ENCODE measurements at regions not wholly inside any gene's neighbourhood (a gene's known extent, or its start where the extent isn't known, plus 50 kb on each side); places are given as distances from the start of the nearest gene placed in this dataset.

- WGBS (ENCODE audit: insufficient coverage) = no CpG with 5 or more reads among the region's 3 CpGs
- no peaks in the 10 kb centered on the region for H3K27me3 ChIP-seq (ENCODE audit: control insufficient read depth, insufficient read depth, low read length)
- peaks cover 3% of the 10 kb centered on the region for H3K4me1 ChIP-seq (ENCODE audit: control insufficient read depth, insufficient read depth, low read length)
- no peak overlapping the region for H3K4me3 ChIP-seq (ENCODE audit: low read length)
- no peak for DNase-seq
- no peaks in the 10 kb centered on the region for H3K36me3 ChIP-seq (ENCODE audit: control insufficient read depth, insufficient read depth, low read length)
- H3K9me3 ChIP-seq (replicated peaks; ENCODE audit: control insufficient read depth, low read depth, low read length) = no peaks in the 10 kb centered on the region
- H3K27ac ChIP-seq (ENCODE audit: low read length) = no peak overlapping the region
These were observed 165.2 kb downstream of the MREG start for GRCh38 chr2:215848146-215848545.

GRCh38 chr2:215847718-215848117 lies 165.6 kb downstream of the MREG start:
- H3K9me3 ChIP-seq (replicated peaks; ENCODE audit: control insufficient read depth, low read depth, low read length) = no peaks in the 10 kb centered on the region
- H3K4me1 ChIP-seq (ENCODE audit: control insufficient read depth, insufficient read depth, low read length) = peaks cover 3% of the 10 kb centered on the region
- DNase-seq = no peak
- H3K36me3 ChIP-seq (ENCODE audit: control insufficient read depth, insufficient read depth, low read length) = no peaks in the 10 kb centered on the region
- 92% methylated on average over 5 of the region's 6 CpGs for WGBS (ENCODE audit: insufficient coverage)
- no peaks in the 10 kb centered on the region for H3K27me3 ChIP-seq (ENCODE audit: control insufficient read depth, insufficient read depth, low read length)
- H3K4me3 ChIP-seq (ENCODE audit: low read length) = no peak overlapping the region
- no peak overlapping the region for H3K27ac ChIP-seq (ENCODE audit: low read length)

GRCh38 chr2:215847056-215847455 lies 166.3 kb downstream of the MREG start:
- WGBS (ENCODE audit: insufficient coverage) = 68% methylated on average over 2 of the region's 3 CpGs
- peaks cover 3% of the 10 kb centered on the region for H3K4me1 ChIP-seq (ENCODE audit: control insufficient read depth, insufficient read depth, low read length)
- DNase-seq = no peak

GRCh38 chr2:215845839-215846586 lies 167.3 kb downstream of the MREG start:
- no peak overlapping the region for H3K27ac ChIP-seq (ENCODE audit: low read length)
- 51% methylated on average over 3 of the region's 8 CpGs for WGBS (ENCODE audit: insufficient coverage)
- DNase-seq = no peak

More at GRCh38 chr2:215847056-215847455, 166.3 kb downstream of the MREG start:
- Histone ChIP-seq H3K36me3 (ENCODE audit: control insufficient read depth, insufficient read depth, low read length) (no peaks in the 10 kb centered on the region), H3K9me3 (replicated peaks; ENCODE audit: control insufficient read depth, low read depth, low read length) (no peaks in the 10 kb centered on the region), H3K27me3 (ENCODE audit: control insufficient read depth, insufficient read depth, low read length) (no peaks in the 10 kb centered on the region), H3K4me3 (ENCODE audit: low read length) (no peak overlapping the region), H3K27ac (ENCODE audit: low read length) (no peak overlapping the region)

GRCh38 chr2:215843579-215843978 lies 169.8 kb downstream of the MREG start:
- no peak for DNase-seq
- Histone ChIP-seq H3K4me3 (ENCODE audit: low read length) (no peak overlapping the region), H3K9me3 (replicated peaks; ENCODE audit: control insufficient read depth, low read depth, low read length) (no peaks in the 10 kb centered on the region), H3K36me3 (ENCODE audit: control insufficient read depth, insufficient read depth, low read length) (no peaks in the 10 kb centered on the region), H3K27ac (ENCODE audit: low read length) (no peak overlapping the region), H3K27me3 (ENCODE audit: control insufficient read depth, insufficient read depth, low read length) (no peaks in the 10 kb centered on the region), H3K4me1 (ENCODE audit: control insufficient read depth, insufficient read depth, low read length) (peaks cover 8% of the 10 kb centered on the region)
- WGBS (ENCODE audit: insufficient coverage) = no CpG with 5 or more reads among the region's 4 CpGs

More at GRCh38 chr2:215845839-215846586, 167.3 kb downstream of the MREG start:
- no peaks in the 10 kb centered on the region for H3K36me3 ChIP-seq (ENCODE audit: control insufficient read depth, insufficient read depth, low read length)
- no peaks in the 10 kb centered on the region for H3K27me3 ChIP-seq (ENCODE audit: control insufficient read depth, insufficient read depth, low read length)
- no peaks in the 10 kb centered on the region for H3K9me3 ChIP-seq (replicated peaks; ENCODE audit: control insufficient read depth, low read depth, low read length)
- H3K4me3 ChIP-seq (ENCODE audit: low read length) = no peak overlapping the region
- H3K4me1 ChIP-seq (ENCODE audit: control insufficient read depth, insufficient read depth, low read length) = peaks cover 3% of the 10 kb centered on the region

- Histone ChIP-seq H3K4me1 (ENCODE audit: control insufficient read depth, insufficient read depth, low read length) (peaks cover 8% of the 10 kb centered on the region), H3K9me3 (replicated peaks; ENCODE audit: control insufficient read depth, low read depth, low read length) (no peaks in the 10 kb centered on the region), H3K27me3 (ENCODE audit: control insufficient read depth, insufficient read depth, low read length) (no peaks in the 10 kb centered on the region), H3K27ac (ENCODE audit: low read length) (no peak overlapping the region), H3K4me3 (ENCODE audit: low read length) (no peak overlapping the region), H3K36me3 (ENCODE audit: control insufficient read depth, insufficient read depth, low read length) (no peaks in the 10 kb centered on the region)
- DNase-seq = no peak
- WGBS (ENCODE audit: insufficient coverage) = 57% methylated on average over 3 of the region's 5 CpGs
These were observed 172.1 kb downstream of the MREG start for GRCh38 chr2:215841175-215841816.

GRCh38 chr2:215839816-215840215 lies 173.5 kb downstream of the MREG start:
- Histone ChIP-seq H3K27me3 (ENCODE audit: control insufficient read depth, insufficient read depth, low read length) (no peaks in the 10 kb centered on the region), H3K27ac (ENCODE audit: low read length) (no peak overlapping the region), H3K9me3 (replicated peaks; ENCODE audit: control insufficient read depth, low read depth, low read length) (no peaks in the 10 kb centered on the region), H3K36me3 (ENCODE audit: control insufficient read depth, insufficient read depth, low read length) (no peaks in the 10 kb centered on the region), H3K4me1 (ENCODE audit: control insufficient read depth, insufficient read depth, low read length) (peaks cover 8% of the 10 kb centered on the region), H3K4me3 (ENCODE audit: low read length) (no peak overlapping the region)
- WGBS (ENCODE audit: insufficient coverage) = 75% methylated on average over 3 of the region's 4 CpGs
- DNase-seq = no peak

- Histone ChIP-seq H3K4me3 (ENCODE audit: low read length) (no peak overlapping the region), H3K9me3 (replicated peaks; ENCODE audit: control insufficient read depth, low read depth, low read length) (no peaks in the 10 kb centered on the region), H3K4me1 (ENCODE audit: control insufficient read depth, insufficient read depth, low read length) (peaks cover 8% of the 10 kb centered on the region), H3K27me3 (ENCODE audit: control insufficient read depth, insufficient read depth, low read length) (no peaks in the 10 kb centered on the region), H3K36me3 (ENCODE audit: control insufficient read depth, insufficient read depth, low read length) (no peaks in the 10 kb centered on the region), H3K27ac (ENCODE audit: low read length) (no peak overlapping the region)
- no CpG with 5 or more reads among the region's 1 CpG for WGBS (ENCODE audit: insufficient coverage)
- DNase-seq = peak; percentile 51
These were observed 174.0 kb downstream of the MREG start for GRCh38 chr2:215839309-215839708.

- H3K9me3 ChIP-seq (replicated peaks; ENCODE audit: control insufficient read depth, low read depth, low read length) = no peaks in the 10 kb centered on the region
- H3K36me3 ChIP-seq (ENCODE audit: control insufficient read depth, insufficient read depth, low read length) = no peaks in the 10 kb centered on the region
- no peak for DNase-seq
- no peak overlapping the region for H3K4me3 ChIP-seq (ENCODE audit: low read length)
- no peak overlapping the region for H3K27ac ChIP-seq (ENCODE audit: low read length)
- WGBS (ENCODE audit: insufficient coverage) = no CpG with 5 or more reads among the region's 4 CpGs
- H3K27me3 ChIP-seq (ENCODE audit: control insufficient read depth, insufficient read depth, low read length) = no peaks in the 10 kb centered on the region
- peaks cover 8% of the 10 kb centered on the region for H3K4me1 ChIP-seq (ENCODE audit: control insufficient read depth, insufficient read depth, low read length)
These were observed 176.5 kb downstream of the MREG start for GRCh38 chr2:215836881-215837280.

- Histone ChIP-seq H3K4me3 (ENCODE audit: low read length) (no peak overlapping the region), H3K27ac (ENCODE audit: low read length) (no peak overlapping the region), H3K4me1 (ENCODE audit: control insufficient read depth, insufficient read depth, low read length) (peaks cover 11% of the 10 kb centered on the region), H3K36me3 (ENCODE audit: control insufficient read depth, insufficient read depth, low read length) (no peaks in the 10 kb centered on the region), H3K27me3 (ENCODE audit: control insufficient read depth, insufficient read depth, low read length) (no peaks in the 10 kb centered on the region), H3K9me3 (replicated peaks; ENCODE audit: control insufficient read depth, low read depth, low read length) (no peaks in the 10 kb centered on the region)
- DNase-seq = peak; percentile 42
- no CpG with 5 or more reads among the region's 1 CpG for WGBS (ENCODE audit: insufficient coverage)
These were observed 177.7 kb downstream of the MREG start for GRCh38 chr2:215835657-215836056.

Data from muscle of leg (tissue), 3 donors.